ENCODE measurements at regions not wholly inside any gene's neighbourhood (a gene's known extent, or its start where the extent isn't known, plus 50 kb on each side); places are given as distances from the start of the nearest gene placed in this dataset.
A peak's percentile ranks its signal among the peaks of the same experiment; 100 is the strongest.

GRCh38 chr13:111844222-111844671 lies 222.7 kb upstream of the SOX1 start:
- no peak for DNase-seq

GRCh38 chr13:111844682-111845081 lies 222.3 kb upstream of the SOX1 start:
- no peak for DNase-seq

DNA sequence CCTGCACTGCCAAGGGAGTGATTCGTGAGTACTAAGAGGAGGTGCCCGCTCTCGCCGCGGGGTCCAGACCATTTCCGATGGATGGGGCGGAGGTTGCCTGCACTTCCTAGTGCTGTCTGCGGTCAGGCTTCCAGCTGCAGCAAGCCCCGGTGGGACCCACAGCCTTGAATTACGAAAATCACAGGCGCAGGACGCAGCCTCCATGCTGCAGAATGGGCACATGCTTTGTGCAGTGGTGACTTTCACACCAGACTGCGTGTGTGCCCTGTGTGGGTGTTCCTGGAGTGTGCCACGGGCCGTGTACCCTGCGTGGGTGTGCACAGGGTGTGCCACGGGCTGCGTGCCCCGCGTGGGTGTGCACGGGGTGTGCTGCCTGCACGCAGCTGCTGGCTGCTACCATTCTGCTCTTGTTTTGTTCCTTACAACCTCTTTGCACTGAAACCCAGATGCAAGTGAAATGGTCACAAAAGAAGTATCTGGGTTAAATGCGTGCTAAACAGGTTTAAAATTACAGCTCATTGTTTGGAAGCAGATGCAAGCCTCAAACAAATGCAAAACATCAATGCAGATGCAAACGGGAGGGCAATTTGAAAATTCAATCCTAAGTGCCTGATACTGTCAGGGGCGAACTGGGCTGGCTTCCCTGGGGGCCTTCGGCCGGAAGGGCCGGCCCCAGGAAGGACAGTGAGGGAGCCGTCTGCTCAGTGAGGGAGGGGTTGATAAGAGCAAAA lies 221.2 kb upstream of the SOX1 start:
- DNase-seq = peak in 2 of 3 experiments; percentile 35 to 49

DNA sequence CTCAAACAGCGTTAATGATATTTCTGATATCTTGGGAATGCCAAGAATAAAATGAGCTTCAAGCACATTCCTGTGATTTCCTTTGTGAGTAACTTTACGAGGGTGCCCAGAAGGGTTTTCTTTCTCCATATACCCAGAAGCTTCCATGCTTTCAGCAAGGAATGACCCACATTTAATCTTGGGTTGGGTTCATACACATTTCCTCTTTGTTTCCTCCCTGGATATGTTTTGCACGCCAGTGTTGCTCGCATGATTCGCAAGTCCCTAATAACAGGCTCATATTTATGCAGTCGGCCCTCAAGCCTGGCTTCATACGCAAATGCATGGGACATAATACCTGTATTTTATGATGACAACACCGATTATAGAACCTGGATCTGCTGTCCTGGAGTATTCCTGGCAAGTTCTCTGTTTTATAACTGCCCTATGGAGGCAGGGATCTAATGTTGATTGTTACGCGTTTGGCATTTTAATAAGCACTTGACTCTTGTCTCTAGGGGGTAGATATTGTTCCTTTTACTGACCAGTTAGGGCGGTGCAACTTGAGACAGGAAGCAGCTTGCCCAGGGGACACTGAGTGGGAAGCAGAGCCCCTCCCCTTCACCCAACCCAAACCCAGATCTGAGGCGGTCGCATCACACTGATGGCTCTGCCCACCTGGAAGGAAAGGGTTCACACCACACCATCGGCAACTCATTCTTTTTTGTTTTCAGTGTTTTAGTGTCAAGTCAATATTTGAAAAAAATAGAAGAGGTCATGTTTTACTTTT lies 220.4 kb upstream of the SOX1 start:
- peak; percentile 38 to 88 (median 87) for DNase-seq

GRCh38 chr13:111847964-111848363 lies 219.0 kb upstream of the SOX1 start:
- DNase-seq = no peak

DNA sequence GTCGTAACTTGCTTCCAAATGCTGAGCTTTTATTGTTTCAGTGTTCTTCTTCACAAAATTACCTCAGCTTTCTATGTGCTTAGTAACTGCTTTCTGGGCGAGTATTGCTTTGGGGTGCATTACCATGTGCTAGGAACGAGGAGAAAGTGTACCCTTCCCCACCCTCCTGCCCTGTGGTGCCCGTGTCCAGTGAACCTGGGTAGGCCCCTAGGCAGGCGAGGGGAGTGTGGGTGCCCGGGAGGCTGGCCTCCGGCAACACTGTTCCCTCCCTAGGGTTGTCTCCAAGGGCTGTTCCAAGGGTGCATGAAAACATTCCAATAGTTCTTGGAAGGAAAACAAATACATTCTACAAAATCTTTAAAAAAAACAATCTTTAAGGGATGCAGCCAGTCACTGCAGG lies 216.5 kb upstream of the SOX1 start:
- no peak for DNase-seq

GRCh38 chr13:111850976-111851375 lies 216.0 kb upstream of the SOX1 start:
- DNase-seq = no peak

- DNase-seq = peak; percentile 73 to 89 (median 88)
These were observed 214.0 kb upstream of the SOX1 start for GRCh38 chr13:111852725-111853518.

DNA sequence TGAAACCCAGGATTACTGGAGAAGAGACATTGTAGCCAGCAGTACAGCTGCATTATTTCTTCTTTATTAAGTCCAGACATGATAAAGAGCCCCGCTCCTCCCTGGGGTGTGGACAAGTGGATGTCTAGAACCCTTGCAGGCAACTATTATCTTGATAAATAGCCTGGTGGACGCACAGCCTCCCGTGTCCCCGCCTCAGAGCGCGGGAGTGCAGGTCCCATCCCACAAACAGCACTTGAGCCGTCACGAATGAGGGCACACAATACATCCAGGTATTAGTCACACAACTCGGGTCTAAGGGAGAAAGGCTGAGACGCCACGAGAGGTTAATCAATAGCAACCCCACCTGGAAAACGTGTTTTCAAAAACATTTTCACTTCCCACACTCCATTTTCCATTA lies 213.2 kb upstream of the SOX1 start:
- peak; percentile 93 to 100 (median 99) for DNase-seq

DNA sequence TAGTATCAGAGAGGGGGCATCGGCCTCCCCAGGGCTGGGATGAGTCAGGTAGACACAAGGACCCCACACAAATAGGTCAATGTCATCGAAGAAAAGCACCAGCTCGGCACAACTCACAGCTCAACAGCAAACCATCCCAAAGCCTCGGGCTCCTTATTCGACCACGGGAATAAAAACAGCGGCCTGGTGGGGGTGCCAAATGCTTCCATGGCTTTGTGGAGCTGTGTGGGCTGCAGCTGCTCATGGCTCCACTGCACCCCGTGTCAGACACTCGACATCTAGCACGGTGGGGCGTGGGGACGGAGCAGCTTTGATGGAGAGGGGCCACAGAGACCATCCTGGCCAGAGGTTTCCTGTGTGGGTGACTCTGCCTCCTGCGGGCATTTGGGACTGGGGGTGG lies 212.5 kb upstream of the SOX1 start:
- peak in 2 of 3 experiments; percentile 59 to 80 for DNase-seq

GRCh38 chr13:111855191-111855590 lies 211.8 kb upstream of the SOX1 start:
- DNase-seq = no peak

DNA sequence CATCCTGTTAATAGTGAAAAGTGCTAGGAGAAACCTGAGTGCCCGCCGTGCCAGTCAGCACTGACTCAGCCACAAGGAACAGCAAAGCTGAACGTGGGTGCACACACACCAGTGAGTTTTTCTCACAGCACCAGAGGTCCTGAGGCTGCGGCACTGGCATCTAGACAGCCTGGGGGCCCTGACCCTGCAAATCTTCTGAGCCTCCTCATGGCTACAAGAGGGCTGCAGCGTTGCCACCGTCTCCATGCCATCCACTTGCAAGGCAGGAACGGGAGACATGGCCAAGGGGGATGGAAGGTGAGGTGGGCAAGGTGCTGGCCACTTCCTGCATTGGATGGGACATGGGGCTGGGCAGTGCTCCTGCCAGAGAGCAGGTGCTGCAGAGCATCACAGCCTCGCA lies 211.2 kb upstream of the SOX1 start:
- no peak for DNase-seq

GRCh38 chr13:111856571-111856970 lies 210.4 kb upstream of the SOX1 start:
- no peak for DNase-seq

DNA sequence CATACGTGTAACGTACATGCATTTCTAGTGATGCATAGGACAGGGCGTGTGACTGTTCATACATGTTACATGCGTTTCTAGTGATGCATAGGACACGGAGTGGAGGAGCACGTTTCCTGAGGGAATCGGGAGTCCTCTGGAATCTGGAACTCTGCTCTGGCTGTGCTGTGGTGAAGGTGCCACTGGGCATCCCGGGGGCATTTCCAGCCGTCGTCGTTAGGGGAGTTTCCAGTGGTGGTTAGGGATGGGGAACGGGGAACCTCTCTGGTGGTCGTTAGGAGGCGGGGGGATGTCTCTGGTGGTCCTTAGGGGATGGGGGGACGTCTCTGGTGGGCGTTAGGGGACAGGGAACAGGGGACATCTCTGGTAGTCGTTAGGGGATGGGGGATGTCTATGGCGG lies 209.6 kb upstream of the SOX1 start:
- DNase-seq = no peak

DNA sequence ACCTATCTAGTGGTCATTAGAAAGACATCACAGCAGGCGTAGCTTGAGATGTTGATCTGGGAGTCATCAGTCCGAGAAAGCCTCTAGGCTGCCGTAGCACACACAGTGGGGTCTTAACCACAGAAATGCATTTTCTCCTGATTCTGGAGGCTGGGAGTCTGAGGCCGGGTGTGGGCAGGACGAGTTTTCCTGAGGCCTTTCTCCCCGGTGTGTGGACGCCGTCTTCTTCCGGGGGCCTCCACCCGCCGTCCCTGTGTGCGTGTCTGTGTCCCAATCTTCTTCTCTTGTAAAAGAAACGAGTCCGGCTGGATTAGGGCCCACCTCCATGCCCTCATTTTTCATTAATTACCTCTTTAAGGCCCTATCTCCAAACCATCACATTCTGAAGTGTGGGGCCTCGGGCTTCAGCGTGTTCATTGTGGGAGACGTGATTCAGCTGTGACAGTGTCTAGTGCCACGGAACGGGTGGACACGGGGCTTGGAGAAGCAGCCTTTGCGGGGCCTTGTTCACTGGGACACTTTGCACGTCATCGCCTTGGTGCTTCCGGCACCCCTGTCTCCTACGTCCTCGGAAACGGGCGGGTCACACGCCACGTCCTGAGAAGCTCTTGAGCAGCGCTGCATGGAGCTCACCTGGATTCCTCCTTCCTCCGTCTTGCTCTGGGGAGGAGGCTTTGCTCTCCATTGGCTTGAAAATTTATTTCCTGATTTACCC lies 208.9 kb upstream of the SOX1 start:
- no peak for DNase-seq

GRCh38 chr13:111858571-111858970 lies 208.4 kb upstream of the SOX1 start:
- no peak for DNase-seq

DNA sequence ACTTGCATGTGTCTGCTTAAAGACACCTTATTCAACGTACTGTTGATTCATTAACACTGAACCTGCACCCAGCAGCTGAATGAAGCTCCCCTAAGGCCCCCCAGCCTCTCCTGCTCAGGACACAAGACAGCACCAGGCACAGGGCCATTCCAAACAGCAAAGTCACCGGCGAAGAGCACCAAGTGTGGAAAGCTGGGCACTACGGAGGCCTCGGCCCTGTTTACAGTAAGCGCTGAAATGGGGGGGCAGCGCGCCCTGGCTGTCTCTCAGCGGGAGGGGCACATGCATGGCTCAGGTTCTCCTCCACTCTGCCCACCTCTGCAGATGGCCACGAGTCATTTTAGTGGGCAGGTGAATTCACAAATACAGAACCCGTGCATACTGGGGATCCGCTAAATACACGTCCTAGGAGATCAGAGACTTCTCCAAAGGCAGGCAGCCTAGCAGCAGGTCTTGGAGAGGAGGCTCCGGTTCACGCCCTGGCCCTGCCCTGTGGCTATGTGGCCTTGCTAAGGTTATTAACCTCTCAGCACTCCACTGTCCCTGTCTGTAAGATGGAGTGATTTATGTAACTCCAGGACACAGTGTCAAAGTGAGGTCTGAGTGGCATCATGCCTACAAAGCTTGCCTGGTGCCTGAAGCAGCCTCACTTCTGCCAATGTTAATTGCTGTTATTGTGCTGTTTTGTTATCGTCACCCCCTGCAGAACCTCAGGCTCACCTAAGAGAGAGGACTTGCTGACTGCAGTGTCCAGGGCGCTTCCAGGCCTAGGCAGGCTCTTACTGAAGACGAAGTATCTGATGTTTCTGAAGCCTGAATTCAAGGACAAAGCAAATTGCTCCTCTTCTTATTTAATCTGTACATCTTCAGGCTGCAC lies 207.4 kb upstream of the SOX1 start:
- DNase-seq = peak in 2 of 3 experiments; percentile 72 to 92

GRCh38 chr13:111860231-111860552 lies 206.8 kb upstream of the SOX1 start:
- DNase-seq = peak in 1 of 3 experiments; percentile 60

DNA sequence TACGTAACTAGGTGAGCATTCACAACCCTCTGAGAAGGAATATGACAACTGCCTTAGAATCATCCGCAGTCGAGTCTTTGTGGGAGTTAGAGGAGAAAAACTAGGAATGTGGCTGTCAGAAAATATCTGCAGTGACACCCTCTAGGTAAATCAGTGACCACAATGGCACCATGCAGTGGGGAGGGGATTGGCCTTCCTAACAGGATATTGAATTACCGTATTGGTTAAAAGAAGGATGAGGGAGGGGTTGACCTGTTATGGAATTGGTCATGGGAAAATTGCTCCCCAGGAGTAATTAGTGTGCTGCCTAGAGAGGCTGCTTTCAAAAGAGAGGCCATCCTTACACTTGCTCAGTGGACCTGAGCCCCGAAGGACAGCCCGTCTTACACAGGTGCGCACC lies 205.6 kb upstream of the SOX1 start:
- no peak for DNase-seq

DNA sequence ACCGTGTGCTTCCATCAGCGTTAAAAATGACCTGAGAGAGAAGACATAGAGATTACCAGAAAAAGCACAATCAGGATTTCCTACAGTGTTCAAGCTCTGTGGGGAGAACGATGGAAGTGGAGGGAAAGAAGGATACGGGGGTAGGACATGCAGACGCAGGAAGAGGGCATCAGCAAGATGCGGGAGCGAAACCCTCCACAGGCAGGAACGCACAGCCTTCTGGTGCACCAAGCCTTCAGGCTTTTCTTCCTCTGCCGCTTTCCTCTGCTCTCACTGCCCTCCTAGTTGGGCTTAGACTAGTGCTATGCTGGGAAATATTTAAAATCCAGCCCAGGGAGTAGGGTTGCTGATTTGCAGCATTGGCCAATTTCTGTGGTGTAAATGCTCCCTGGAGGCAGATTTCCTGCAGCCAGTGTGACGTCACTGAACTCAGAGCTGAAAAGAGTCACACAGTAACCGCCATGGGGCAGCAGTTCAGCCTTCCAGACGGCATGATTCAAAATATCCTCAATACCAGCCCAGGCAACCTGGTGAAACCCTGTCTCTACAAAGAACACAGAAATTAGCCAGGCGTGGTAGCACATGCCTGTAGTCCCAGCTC lies 205.1 kb upstream of the SOX1 start:
- no peak for DNase-seq

Measured in NCI-H1417 (cell line).